ENCODE measurements at regions not wholly inside any gene's neighbourhood (a gene's known extent, or its start where the extent isn't known, plus 50 kb on each side); places are given as distances from the start of the nearest gene placed in this dataset.

DNA sequence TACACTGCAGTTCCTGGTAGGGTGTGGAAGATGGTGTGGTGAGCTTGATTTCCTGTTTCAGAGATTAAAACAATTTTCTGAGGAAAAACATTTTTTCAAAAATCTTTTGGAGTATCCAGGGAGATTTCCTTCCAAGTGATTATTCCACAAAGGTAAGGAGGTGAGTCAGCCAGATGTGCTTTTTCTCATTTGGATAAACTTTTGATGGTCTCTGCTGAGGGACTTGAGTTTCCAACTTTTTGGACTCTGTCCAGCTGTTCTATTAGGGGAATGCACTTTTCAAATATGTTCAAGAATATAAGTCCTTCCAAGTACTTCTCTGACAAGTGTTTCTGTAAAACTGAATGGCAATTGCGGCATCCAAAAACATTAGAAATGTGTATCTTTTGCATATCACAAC, 628.8 kb upstream of the ADAMTS5 start:
- DNase-seq (ENCODE audit: low read depth, low spot score), result no peak
- no peak overlapping the region for H3K4me3 ChIP-seq (ENCODE audit: low read depth, low read length)
- H3K9me3 ChIP-seq (ENCODE audit: control insufficient read depth, insufficient read depth, low read length), result no peaks in the 10 kb centered on the region
- ChIA-PET POLR2A (no interaction called here), CTCF (no interaction called here)
- H3K27ac ChIP-seq (ENCODE audit: low read depth, low read length), result no peak overlapping the region
- TF ChIP-seq, protein P1, sequence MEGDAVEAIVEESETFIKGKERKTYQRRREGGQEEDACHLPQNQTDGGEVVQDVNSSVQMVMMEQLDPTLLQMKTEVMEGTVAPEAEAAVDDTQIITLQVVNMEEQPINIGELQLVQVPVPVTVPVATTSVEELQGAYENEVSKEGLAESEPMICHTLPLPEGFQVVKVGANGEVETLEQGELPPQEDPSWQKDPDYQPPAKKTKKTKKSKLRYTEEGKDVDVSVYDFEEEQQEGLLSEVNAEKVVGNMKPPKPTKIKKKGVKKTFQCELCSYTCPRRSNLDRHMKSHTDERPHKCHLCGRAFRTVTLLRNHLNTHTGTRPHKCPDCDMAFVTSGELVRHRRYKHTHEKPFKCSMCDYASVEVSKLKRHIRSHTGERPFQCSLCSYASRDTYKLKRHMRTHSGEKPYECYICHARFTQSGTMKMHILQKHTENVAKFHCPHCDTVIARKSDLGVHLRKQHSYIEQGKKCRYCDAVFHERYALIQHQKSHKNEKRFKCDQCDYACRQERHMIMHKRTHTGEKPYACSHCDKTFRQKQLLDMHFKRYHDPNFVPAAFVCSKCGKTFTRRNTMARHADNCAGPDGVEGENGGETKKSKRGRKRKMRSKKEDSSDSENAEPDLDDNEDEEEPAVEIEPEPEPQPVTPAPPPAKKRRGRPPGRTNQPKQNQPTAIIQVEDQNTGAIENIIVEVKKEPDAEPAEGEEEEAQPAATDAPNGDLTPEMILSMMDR (IDR thresholded peaks at IDR 0.05; ENCODE audit: low read depth, low read length), result no peak
- no peaks in the 10 kb centered on the region for H3K27me3 ChIP-seq (ENCODE audit: control insufficient read depth, insufficient read depth, low read length)

DNA sequence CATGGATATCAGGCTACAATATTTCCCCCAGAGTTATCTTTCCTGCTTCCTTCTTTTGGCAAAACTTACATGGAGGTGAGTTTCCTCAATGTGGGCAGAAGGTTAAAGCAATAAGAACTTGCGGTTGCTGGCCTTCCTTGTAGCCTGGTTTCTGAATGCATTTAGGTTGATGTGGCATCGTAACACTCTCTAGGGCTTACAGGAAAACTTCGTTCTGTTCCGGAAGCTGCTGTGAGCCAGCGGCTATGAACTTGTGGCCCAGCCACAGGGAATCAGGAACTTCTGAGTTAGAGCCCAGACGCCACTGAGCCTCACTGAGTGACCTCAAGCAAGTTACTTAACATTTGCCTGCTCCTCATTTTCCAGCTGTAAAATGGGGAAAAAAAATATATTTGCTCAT, 623.4 kb upstream of the ADAMTS5 start:
- no peaks in the 10 kb centered on the region for H3K27me3 ChIP-seq (ENCODE audit: control insufficient read depth, insufficient read depth, low read length)
- no peaks in the 10 kb centered on the region for H3K9me3 ChIP-seq (ENCODE audit: control insufficient read depth, insufficient read depth, low read length)
- POLR2A ChIA-PET, result no interaction called here
- CTCF ChIA-PET, result no interaction called here
- no peak for DNase-seq (ENCODE audit: low read depth, low spot score)
- TF ChIP-seq, protein P1 (IDR thresholded peaks at IDR 0.05; ENCODE audit: low read depth, low read length), result no peak
- H3K4me3 ChIP-seq (ENCODE audit: low read depth, low read length), result no peak overlapping the region
- no peak overlapping the region for H3K27ac ChIP-seq (ENCODE audit: low read depth, low read length)

DNA sequence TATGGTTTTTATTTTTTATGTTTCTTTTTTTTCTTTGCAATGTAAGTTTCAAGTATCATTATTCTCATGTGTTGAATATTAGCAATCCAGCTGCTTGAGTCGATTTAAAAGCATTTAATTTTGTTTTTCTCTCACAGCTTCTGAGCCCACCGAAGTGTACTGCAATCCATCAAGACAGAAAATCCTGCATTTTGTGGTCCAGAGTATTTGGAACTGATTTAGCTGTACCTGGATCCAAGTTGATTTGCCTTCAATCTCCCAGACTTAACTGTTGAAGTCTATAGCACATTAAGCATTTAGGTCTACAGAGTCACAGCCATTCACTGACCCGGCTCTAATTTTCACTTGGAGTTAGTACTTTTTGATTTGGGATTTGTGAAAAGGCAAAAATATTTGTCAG, 622.9 kb upstream of the ADAMTS5 start:
- no peak overlapping the region for H3K4me3 ChIP-seq (ENCODE audit: low read depth, low read length)
- no peaks in the 10 kb centered on the region for H3K9me3 ChIP-seq (ENCODE audit: control insufficient read depth, insufficient read depth, low read length)
- DNase-seq (ENCODE audit: low read depth, low spot score), result no peak
- ChIA-PET CTCF (no interaction called here), POLR2A (no interaction called here)
- H3K27me3 ChIP-seq (ENCODE audit: control insufficient read depth, insufficient read depth, low read length), result no peaks in the 10 kb centered on the region
- TF ChIP-seq, protein P1 (IDR thresholded peaks at IDR 0.05; ENCODE audit: low read depth, low read length), result no peak
- H3K27ac ChIP-seq (ENCODE audit: low read depth, low read length), result no peak overlapping the region

DNA sequence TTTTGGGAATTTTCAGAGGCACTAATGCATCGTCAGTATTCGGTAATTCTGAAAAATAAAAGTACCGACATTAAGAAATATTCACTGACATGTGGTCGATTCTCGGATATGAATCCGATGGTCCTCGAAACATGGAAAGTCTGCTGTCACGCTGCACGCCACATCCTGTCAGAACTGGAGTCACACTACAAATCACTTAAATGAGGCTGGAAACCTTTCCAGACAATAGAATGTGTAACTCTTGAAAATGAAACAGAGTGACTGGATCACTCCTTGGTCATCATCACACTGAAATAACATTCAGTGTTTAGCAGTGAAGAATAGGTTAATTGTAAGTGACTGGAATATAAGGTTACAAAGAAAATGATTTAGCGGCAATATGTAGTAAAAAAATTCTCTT, 620.1 kb upstream of the ADAMTS5 start:
- Histone ChIP-seq H3K4me3 (ENCODE audit: low read depth, low read length) (peak overlapping the region; percentile 20; the same call in 1 of the 2 replicates), H3K9me3 (ENCODE audit: control insufficient read depth, insufficient read depth, low read length) (no peaks in the 10 kb centered on the region), H3K27ac (ENCODE audit: low read depth, low read length) (no peak overlapping the region), H3K27me3 (ENCODE audit: control insufficient read depth, insufficient read depth, low read length) (no peaks in the 10 kb centered on the region)
- POLR2A ChIA-PET, result no interaction called here
- DNase-seq (ENCODE audit: low read depth, low spot score), result no peak
- CTCF ChIA-PET, result no interaction called here
- TF ChIP-seq, protein P1 (IDR thresholded peaks at IDR 0.05; ENCODE audit: low read depth, low read length), result no peak

DNA sequence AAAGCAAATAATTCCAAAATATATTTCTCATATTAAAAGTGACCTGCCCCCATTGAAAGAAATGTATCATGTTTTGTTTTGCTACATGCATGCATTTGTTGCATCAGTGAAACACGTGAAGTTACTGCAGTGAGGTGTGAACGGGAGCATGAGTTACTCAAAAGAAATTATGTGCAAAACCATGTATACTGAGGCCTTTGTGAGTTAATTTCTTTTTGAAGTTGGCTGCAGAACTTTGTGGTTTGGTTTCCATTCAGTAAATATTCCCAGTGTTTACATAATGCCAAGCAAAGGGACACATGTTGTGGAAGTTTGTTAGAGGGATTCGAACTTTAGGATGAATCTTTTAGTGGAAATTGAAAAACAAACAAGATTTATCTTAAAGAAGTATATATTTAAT, 619.4 kb upstream of the ADAMTS5 start:
- Histone ChIP-seq H3K27ac (ENCODE audit: low read depth, low read length) (no peak overlapping the region), H3K4me3 (ENCODE audit: low read depth, low read length) (no peak overlapping the region), H3K27me3 (ENCODE audit: control insufficient read depth, insufficient read depth, low read length) (no peaks in the 10 kb centered on the region), H3K9me3 (ENCODE audit: control insufficient read depth, insufficient read depth, low read length) (no peaks in the 10 kb centered on the region)
- ChIA-PET POLR2A (no interaction called here), CTCF (no interaction called here)
- DNase-seq (ENCODE audit: low read depth, low spot score), result no peak
- TF ChIP-seq, protein P1 (IDR thresholded peaks at IDR 0.05; ENCODE audit: low read depth, low read length), result no peak
